ENCODE measurements at regions not wholly inside any gene's neighbourhood (a gene's known extent, or its start where the extent isn't known, plus 50 kb on each side); places are given as distances from the start of the nearest gene placed in this dataset.

- DNase-seq (ENCODE audit: extremely low spot score, unreplicated experiment) = no peak
- Mint-ChIP-seq H3K27me3 (peaks cover 3% of the 10 kb centered on the region), H3K4me3 (no peak overlapping the region), H3K9me3 (no peaks in the 10 kb centered on the region), H3K27ac (no peak overlapping the region), H3K4me1 (ENCODE audit: unreplicated experiment) (peaks cover 11% of the 10 kb centered on the region), H3K36me3 (no peaks in the 10 kb centered on the region)
- TF ChIP-seq CTCF (conservative IDR thresholded peaks at IDR 0.05) = no peak
These were observed 114.6 kb upstream of the GALNT15 start for GRCh38 chr3:16059711-16060357.

- H3K36me3 Mint-ChIP-seq = no peaks in the 10 kb centered on the region
- no peak overlapping the region for H3K27ac Mint-ChIP-seq
- H3K27me3 Mint-ChIP-seq = peaks cover 3% of the 10 kb centered on the region
- peaks cover 13% of the 10 kb centered on the region for H3K4me1 Mint-ChIP-seq (ENCODE audit: unreplicated experiment)
- TF ChIP-seq CTCF (conservative IDR thresholded peaks at IDR 0.05) = no peak
- H3K9me3 Mint-ChIP-seq = no peaks in the 10 kb centered on the region
- DNase-seq (ENCODE audit: extremely low spot score, unreplicated experiment) = no peak
- no peak overlapping the region for H3K4me3 Mint-ChIP-seq
These were observed 114.1 kb upstream of the GALNT15 start for GRCh38 chr3:16060358-16060852.

GRCh38 chr3:16060945-16061344 is 113.5 kb upstream of the GALNT15 start:
- Mint-ChIP-seq H3K27ac (no peak overlapping the region), H3K4me1 (ENCODE audit: unreplicated experiment) (peaks cover 9% of the 10 kb centered on the region), H3K36me3 (no peaks in the 10 kb centered on the region), H3K27me3 (peaks cover 3% of the 10 kb centered on the region), H3K9me3 (no peaks in the 10 kb centered on the region), H3K4me3 (no peak overlapping the region)
- no peak for TF ChIP-seq CTCF (conservative IDR thresholded peaks at IDR 0.05)
- no peak for DNase-seq (ENCODE audit: extremely low spot score, unreplicated experiment)

GRCh38 chr3:16061491-16061890 is 113.0 kb upstream of the GALNT15 start:
- H3K36me3 Mint-ChIP-seq = no peaks in the 10 kb centered on the region
- H3K4me1 Mint-ChIP-seq (ENCODE audit: unreplicated experiment) = peaks cover 5% of the 10 kb centered on the region
- H3K27ac Mint-ChIP-seq = no peak overlapping the region
- DNase-seq (ENCODE audit: extremely low spot score, unreplicated experiment) = no peak
- no peak overlapping the region for H3K4me3 Mint-ChIP-seq
- H3K27me3 Mint-ChIP-seq = peaks cover 3% of the 10 kb centered on the region
- no peak for TF ChIP-seq CTCF (conservative IDR thresholded peaks at IDR 0.05)
- no peaks in the 10 kb centered on the region for H3K9me3 Mint-ChIP-seq

GRCh38 chr3:16063603-16064002 is 110.9 kb upstream of the GALNT15 start:
- no peak for DNase-seq (ENCODE audit: extremely low spot score, unreplicated experiment)
- H3K27me3 Mint-ChIP-seq = peaks cover 3% of the 10 kb centered on the region
- no peak overlapping the region for H3K4me3 Mint-ChIP-seq
- H3K4me1 Mint-ChIP-seq (ENCODE audit: unreplicated experiment) = peaks cover 22% of the 10 kb centered on the region
- H3K9me3 Mint-ChIP-seq = no peaks in the 10 kb centered on the region
- H3K36me3 Mint-ChIP-seq = no peaks in the 10 kb centered on the region
- no peak for TF ChIP-seq CTCF (conservative IDR thresholded peaks at IDR 0.05)
- H3K27ac Mint-ChIP-seq = no peak overlapping the region
